HL-60 (cell line): ENCODE measurements at regions not wholly inside any gene's neighbourhood (a gene's known extent, or its start where the extent isn't known, plus 50 kb on each side); places are given as distances from the start of the nearest gene placed in this dataset.

Source experiments
- DNase-seq, 2 experiments: peaks; one replicate each; pipeline ENCODE4 v3.0.0-alpha.2; 2010 to 2020; ENCODE audit warnings: low read depth in 1 of 2, low spot score in 1 of 2
- H3K27ac ChIP-seq: fragments of 250-450 bp; sonication (Bioruptor Pico); replicated peaks from 2 replicates; pipeline ENCODE4 v1.5.1; 2020; ENCODE audit warnings: mild to moderate bottlenecking, moderate library complexity
- H3K27me3 ChIP-seq: fragments of 250-450 bp; sonication (Bioruptor Pico); 2 replicates; pipeline ENCODE4 v1.5.1; 2021; ENCODE audit warnings: mild to moderate bottlenecking, moderate library complexity; ENCODE audit not compliant: insufficient read depth, poor library complexity, severe bottlenecking
- H3K4me3 ChIP-seq: replicated peaks from 2 replicates; pipeline ENCODE4 v1.5.1; 2011; ENCODE audit warnings: mild to moderate bottlenecking, control low read depth, low read length; ENCODE audit not compliant: insufficient read depth
- GABPA ChIP-seq: IDR thresholded peaks from 2 replicates; pipeline ENCODE4 v1.6.1; 2012; ENCODE audit warnings: low read depth
- POLR2AphosphoS5 ChIP-seq: IDR thresholded peaks from 2 replicates; pipeline ENCODE4 v1.6.1; 2012; ENCODE audit warnings: low read depth
- SPI1 ChIP-seq: IDR thresholded peaks from 2 replicates; pipeline ENCODE4 v1.6.1; 2012; ENCODE audit warnings: low read depth, mild to moderate bottlenecking, borderline replicate concordance
- TF ChIP-seq, protein P1 (sequence below): IDR thresholded peaks from one replicate; pipeline ENCODE4 v1.5.1; 2011; ENCODE audit warnings: low read length, control low read depth, inconsistent platforms; ENCODE audit not compliant: insufficient read depth
- TF ChIP-seq, protein P2 (sequence below): IDR thresholded peaks from 2 replicates; pipeline ENCODE4 v1.6.1; 2012; ENCODE audit warnings: low read depth; ENCODE audit not compliant: insufficient replicate concordance

DNA sequence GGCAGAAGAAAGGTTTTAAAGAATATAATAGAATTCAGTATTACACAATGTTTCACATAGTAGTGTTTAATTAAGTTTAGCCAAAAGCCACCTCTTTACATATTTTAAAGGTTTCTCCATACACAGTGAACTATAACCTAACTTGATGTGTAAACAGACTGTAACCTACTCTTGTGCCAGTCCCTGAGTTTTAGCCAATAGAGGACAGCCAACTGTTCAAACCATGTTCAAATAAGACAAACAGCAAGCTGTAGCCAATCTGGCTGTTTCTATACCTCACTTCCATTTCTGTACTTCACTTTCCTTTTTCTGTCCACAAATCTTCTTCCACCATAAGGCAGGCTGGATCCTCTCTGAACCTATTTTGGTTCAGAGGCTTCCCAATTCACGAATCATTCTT lies 65.2 kb downstream of the TEX13C start:
- Histone ChIP-seq H3K27me3 (no peaks in the 10 kb centered on the region), H3K27ac (no peak overlapping the region), H3K4me3 (no peak overlapping the region)
- no peak for DNase-seq
- TF ChIP-seq POLR2AphosphoS5 (no peak), GABPA (no peak), SPI1 (no peak)
- TF ChIP-seq, protein P1, sequence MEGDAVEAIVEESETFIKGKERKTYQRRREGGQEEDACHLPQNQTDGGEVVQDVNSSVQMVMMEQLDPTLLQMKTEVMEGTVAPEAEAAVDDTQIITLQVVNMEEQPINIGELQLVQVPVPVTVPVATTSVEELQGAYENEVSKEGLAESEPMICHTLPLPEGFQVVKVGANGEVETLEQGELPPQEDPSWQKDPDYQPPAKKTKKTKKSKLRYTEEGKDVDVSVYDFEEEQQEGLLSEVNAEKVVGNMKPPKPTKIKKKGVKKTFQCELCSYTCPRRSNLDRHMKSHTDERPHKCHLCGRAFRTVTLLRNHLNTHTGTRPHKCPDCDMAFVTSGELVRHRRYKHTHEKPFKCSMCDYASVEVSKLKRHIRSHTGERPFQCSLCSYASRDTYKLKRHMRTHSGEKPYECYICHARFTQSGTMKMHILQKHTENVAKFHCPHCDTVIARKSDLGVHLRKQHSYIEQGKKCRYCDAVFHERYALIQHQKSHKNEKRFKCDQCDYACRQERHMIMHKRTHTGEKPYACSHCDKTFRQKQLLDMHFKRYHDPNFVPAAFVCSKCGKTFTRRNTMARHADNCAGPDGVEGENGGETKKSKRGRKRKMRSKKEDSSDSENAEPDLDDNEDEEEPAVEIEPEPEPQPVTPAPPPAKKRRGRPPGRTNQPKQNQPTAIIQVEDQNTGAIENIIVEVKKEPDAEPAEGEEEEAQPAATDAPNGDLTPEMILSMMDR = no peak
- TF ChIP-seq, protein P2, sequence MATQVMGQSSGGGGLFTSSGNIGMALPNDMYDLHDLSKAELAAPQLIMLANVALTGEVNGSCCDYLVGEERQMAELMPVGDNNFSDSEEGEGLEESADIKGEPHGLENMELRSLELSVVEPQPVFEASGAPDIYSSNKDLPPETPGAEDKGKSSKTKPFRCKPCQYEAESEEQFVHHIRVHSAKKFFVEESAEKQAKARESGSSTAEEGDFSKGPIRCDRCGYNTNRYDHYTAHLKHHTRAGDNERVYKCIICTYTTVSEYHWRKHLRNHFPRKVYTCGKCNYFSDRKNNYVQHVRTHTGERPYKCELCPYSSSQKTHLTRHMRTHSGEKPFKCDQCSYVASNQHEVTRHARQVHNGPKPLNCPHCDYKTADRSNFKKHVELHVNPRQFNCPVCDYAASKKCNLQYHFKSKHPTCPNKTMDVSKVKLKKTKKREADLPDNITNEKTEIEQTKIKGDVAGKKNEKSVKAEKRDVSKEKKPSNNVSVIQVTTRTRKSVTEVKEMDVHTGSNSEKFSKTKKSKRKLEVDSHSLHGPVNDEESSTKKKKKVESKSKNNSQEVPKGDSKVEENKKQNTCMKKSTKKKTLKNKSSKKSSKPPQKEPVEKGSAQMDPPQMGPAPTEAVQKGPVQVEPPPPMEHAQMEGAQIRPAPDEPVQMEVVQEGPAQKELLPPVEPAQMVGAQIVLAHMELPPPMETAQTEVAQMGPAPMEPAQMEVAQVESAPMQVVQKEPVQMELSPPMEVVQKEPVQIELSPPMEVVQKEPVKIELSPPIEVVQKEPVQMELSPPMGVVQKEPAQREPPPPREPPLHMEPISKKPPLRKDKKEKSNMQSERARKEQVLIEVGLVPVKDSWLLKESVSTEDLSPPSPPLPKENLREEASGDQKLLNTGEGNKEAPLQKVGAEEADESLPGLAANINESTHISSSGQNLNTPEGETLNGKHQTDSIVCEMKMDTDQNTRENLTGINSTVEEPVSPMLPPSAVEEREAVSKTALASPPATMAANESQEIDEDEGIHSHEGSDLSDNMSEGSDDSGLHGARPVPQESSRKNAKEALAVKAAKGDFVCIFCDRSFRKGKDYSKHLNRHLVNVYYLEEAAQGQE = no peak

DNA sequence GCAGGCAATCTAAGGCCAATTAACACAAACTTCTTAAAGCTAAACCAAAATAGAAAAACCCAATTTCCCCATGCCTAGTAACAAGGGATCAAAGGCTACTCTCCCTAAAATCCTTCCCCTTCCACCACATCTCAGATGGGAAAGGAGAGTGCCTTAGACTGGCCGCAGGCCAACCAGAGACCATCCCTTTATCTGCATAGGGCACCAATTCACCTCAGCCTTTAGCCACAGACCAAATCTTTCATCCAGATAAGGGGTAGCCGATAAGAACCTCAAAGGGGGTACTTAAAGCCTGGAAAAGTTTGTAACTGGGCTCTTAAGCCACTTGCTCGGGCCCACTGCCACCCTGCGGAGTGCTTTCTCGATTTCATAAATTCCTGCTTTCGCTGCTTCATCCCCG lies 68.3 kb downstream of the TEX13C start:
- H3K4me3 ChIP-seq = no peak overlapping the region
- no peak for DNase-seq
- TF ChIP-seq POLR2AphosphoS5 (no peak), SPI1 (no peak)
- TF ChIP-seq, protein P1 = no peak
- TF ChIP-seq, protein P2 = no peak
- H3K27me3 ChIP-seq = no peaks in the 10 kb centered on the region
- H3K27ac ChIP-seq = no peak overlapping the region

DNA sequence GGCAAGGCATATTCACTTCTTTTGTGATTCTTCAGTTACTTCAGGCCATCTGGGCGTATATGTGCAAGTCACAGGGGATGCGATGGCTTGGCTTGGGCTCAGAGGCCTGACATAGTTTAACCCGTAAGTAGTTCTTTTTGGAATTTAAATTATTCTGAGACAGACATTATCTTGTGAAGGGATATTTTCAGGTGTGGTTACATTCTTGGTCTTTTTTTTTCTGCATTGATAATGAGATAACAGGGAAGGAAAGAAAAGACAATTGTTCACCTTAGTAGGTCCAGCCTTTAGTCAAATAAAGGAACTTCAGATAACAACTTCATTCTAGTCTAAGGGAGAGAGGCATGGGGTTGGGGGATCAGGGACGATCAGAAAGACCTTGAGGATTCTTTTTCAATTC lies 74.8 kb downstream of the TEX13C start:
- TF ChIP-seq GABPA (no peak), SPI1 (no peak), POLR2AphosphoS5 (no peak)
- TF ChIP-seq, protein P2 = no peak
- TF ChIP-seq, protein P1 = no peak
- H3K4me3 ChIP-seq = no peak overlapping the region
- DNase-seq = no peak
- no peak overlapping the region for H3K27ac ChIP-seq
- no peaks in the 10 kb centered on the region for H3K27me3 ChIP-seq
